Stimulated activated CD4-positive, alpha-beta T cell treated with anti-CD3 and anti-CD28 coated beads, Interleukin-2, amount 100 ng/mL, for 48 hours (primary cell): ENCODE measurements at regions not wholly inside any gene's neighbourhood (a gene's known extent, or its start where the extent isn't known, plus 50 kb on each side); places are given as distances from the start of the nearest gene placed in this dataset.

ENCODE experiments used
- DNase-seq, 2 donors: peaks; one replicate each; pipeline ENCODE4 v3.0.0-alpha.2; 2020

- DNase-seq, result no peak
Measured at GRCh38 chr22:48256041-48256739, 1493.7 kb downstream of the TBC1D22A start.

DNA sequence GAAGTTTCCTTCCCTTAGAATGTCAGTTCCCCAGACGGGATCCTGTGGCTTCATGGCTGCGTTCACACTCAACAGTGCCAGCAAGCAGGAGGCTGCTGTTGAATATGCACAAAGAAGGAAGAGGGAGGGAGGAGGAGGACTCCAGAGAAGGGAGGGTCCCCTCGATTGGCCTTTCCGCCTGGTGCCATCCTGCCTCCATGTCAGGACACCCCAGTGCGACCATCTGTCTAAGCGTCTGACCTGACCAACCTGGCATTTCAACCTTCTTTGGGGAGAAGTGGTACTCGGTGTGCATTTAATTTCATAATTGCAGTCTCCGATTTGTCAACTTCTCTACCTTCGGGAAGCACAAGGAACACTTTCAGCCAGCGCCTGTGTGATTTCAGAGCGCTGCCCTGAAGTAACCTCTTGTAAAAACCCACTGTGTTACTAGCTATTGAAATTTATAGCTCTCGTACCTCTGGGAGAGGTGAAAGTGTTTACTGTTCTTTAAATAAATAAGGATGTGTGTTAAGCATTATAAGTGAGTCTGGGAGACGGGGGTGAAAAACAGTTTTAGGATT lies 1491.9 kb downstream of the TBC1D22A start:
- no peak for DNase-seq

- no peak for DNase-seq
Measured at GRCh38 chr22:48253573-48253972, 1491.1 kb downstream of the TBC1D22A start.

DNA sequence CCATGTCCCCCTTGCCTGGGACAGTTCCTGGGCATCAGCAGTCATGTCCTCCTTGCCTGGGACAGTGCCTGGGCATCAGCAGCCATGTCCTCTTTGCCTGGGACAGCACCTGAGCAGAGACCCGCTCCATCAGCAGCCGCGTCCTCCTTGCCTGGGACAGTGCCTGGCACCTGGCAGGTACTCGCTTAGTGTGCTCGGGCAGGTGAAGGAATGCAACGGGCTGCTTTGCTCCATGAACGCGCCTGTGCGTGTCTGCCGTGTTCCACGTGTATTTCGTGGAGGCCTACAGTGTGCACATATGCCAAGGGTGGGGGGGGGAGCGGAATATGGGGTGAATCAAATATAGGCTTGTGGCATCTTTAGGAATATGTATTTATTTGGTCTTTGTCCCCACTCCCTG lies 1490.7 kb downstream of the TBC1D22A start:
- DNase-seq, result no peak

- DNase-seq, result no peak
Measured at GRCh38 chr22:48251629-48252028, 1489.2 kb downstream of the TBC1D22A start.

DNA sequence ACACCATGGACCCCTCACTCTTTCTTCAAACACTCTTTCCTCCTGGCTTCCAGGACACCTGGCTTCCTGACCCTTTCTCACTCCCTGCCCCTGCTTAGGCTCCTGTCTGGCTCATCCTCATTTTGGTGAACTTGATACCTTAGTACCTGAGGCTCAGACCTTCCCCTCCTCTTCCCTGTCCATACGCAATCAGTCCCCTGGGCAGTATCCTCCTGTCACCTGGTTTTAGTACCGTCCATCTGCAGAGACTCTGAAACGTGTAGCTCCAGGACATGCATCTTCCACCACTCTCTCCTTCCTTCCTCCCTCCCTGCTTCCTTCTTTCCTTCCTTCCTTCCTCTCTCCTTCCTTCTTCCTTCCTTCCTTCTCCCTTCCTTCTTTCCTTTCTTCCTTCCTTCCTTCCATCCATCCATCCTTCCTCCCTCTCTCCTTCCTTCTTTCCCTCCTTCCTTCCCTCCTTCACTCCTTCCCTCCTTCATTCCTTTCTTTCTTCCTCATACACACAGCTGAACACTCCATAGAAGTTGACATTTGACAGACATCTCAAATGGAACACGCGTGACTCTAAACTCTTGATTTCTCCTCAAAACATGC lies 1488.6 kb downstream of the TBC1D22A start:
- DNase-seq, result no peak

DNA sequence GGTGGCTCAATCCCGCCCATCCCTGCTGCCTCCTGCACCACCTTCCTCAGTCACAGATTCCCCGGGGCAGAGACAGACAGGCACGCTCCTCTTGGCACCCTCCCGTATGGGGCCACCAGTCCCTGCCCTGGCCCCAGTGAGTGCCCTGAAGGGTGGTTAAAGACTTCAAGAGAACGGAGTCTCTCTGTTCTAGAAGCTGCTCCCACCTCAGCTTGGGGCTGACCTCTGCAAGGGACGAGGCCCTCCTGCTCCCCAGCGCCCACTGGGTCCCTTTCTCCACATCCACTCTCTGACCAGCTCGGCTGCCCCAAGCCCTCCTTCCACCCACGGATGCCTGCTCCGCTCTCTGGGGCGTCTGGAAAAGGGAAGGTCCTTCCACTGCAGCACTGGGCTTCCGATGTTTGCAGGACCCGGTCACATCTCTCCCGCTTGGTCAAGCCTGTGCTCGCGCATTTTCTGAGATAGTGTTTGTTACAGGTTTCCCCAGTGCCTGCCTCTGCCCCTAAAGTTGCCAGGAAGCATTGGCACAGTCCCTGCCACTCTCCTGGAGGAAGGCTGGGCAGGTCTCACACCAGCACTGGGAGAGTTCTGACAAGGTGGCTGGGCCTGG lies 1487.9 kb downstream of the TBC1D22A start:
- no peak for DNase-seq

DNA sequence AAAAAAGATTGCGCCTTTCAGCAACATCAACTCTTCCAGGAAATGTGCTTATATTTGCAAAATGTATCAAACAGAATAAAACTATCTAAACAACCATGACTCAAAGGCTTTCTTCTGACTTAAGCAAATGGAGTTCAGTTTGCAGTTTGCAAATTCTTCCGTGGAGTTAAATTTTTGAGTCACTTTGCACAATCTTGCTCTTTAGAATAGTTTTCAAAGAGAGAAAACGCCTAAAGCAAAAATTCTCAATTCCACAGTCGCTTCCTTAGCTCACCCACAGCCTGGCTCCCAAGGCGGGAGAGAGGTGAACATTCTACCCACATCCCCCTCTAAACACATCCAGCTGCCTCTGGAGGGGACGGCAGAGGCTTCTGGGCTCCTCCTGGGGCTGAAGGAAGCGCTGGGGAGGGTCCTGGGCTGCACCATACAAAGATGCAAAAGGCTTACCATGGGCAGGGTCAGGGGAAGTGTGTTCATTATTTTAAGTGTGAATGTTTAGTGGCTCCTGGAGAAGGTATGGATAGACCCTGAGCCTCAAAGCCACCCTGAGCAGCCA lies 1487.3 kb downstream of the TBC1D22A start:
- DNase-seq, result no peak

DNA sequence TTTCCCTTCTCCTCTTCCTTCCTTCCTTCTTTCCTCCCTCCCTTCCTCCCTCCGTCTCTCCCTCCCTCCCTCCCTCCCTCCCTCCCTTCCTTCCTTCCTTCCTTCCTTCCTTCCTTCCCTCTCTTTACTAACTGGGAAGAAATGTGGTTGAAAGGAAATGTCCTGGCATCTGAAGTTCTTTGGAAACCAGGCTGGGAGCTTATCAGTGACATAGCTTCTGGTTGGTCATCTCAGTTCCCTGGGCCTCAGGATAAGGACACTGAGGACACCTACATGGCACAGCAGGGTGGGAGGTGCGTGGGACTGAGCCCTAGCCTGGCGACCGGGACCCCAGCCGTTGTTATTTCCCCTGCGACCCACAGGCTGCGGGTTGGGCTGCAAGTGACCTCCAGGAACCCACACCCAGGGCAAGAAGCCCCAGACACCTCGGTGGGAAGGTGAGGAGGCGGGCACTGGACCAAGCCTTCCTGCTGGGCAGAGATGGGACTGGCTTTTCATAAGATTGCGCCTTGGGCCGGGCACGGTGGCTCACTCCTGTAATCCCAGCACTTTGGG lies 1486.5 kb downstream of the TBC1D22A start:
- no peak for DNase-seq

- no peak for DNase-seq
Measured at GRCh38 chr22:48247829-48248228, 1485.4 kb downstream of the TBC1D22A start.

GRCh38 chr22:48245196-48245485 lies 1482.7 kb downstream of the TBC1D22A start:
- no peak for DNase-seq

DNA sequence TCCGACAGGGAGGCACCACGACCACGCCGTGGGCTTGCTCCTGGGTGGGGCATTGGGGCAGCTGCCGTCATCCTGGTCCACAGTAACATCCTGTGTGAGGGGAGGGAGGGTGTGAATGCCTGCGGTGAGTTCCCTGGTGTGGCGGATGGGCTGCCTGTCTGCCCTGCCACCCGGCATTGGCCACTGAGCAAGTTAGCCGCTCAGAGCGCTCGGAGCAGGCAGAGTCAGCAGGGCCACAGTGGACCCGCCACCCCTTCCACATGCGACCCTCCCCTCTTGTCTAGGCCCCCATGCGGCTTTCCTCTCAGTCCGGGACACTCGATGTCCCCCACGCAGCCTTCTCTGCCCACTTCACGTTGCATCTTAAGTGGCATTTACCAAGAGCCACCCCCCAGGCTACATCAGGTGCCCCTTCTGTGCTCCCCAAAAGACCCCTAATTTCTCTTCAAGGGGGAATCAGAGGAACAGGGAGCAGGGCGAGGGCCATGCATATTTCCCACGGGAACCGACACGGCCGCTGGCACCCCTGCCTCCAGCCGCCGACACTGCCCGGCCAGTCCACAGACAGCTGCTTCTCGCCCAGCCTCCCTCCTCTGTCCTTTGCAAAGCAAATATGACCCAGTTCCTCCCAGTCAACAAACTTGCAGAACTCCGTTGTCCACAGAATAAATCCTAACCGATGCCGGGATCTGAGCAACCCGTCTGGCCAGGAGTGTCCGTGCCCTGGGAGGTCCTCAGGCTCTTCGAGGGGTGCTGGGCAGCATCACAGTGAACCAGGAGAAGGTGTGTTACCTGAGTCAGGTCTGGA lies 1482.1 kb downstream of the TBC1D22A start:
- no peak for DNase-seq

GRCh38 chr22:48242461-48242864 lies 1480.0 kb downstream of the TBC1D22A start:
- no peak for DNase-seq

- DNase-seq, result no peak
Measured at GRCh38 chr22:48241658-48242057, 1479.2 kb downstream of the TBC1D22A start.

- DNase-seq, result no peak
Measured at GRCh38 chr22:48240935-48241230, 1478.4 kb downstream of the TBC1D22A start.

GRCh38 chr22:48240148-48240934 lies 1477.9 kb downstream of the TBC1D22A start:
- no peak for DNase-seq

GRCh38 chr22:48239461-48240147 lies 1477.2 kb downstream of the TBC1D22A start:
- no peak for DNase-seq

GRCh38 chr22:48238966-48239365 lies 1476.5 kb downstream of the TBC1D22A start:
- no peak for DNase-seq

GRCh38 chr22:48238284-48238915 lies 1476.0 kb downstream of the TBC1D22A start:
- DNase-seq, result no peak

DNA sequence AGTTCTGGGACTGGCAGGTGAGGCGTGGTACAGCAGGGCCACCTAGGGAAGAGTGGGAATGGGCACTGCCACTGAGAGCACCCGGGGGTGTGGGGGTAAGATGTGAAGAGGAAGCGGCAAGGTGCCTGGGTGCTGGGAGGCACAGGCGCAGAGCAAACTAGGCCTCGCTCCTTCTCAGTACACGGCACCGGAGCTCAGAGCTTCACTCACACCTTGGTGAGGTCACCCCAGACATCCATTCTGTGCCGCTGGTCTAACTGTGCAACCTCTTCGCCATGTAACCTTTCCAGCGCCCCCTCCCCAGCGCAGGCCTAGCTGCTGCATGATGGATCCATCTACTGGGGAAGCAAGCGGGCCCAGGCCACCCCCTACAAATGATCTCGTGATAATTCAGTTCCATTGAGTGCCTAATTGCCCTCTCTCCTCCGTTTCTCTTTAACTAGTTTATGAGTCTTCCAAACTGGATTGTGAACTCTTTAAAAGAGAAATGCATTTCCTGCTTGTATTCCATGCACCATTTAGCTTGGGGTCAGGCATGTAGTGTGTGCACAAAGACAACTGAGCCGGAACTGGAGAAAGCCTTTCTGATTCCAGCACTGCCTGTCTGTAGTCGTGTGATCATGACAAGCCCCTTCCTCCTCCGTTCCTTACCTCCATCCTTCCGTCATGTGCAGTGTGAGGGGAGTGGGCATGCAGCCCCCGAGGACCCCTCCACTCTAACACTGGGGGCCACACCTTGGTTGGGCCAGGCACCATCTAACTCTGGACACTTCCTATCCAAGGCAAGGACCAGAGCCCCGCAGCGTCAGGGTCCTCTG lies 1475.2 kb downstream of the TBC1D22A start:
- no peak for DNase-seq
